ENCODE measurements at regions not wholly inside any gene's neighbourhood (a gene's known extent, or its start where the extent isn't known, plus 50 kb on each side); places are given as distances from the start of the nearest gene placed in this dataset.
A peak's percentile ranks its signal among the peaks of the same experiment; 100 is the strongest.

DNA sequence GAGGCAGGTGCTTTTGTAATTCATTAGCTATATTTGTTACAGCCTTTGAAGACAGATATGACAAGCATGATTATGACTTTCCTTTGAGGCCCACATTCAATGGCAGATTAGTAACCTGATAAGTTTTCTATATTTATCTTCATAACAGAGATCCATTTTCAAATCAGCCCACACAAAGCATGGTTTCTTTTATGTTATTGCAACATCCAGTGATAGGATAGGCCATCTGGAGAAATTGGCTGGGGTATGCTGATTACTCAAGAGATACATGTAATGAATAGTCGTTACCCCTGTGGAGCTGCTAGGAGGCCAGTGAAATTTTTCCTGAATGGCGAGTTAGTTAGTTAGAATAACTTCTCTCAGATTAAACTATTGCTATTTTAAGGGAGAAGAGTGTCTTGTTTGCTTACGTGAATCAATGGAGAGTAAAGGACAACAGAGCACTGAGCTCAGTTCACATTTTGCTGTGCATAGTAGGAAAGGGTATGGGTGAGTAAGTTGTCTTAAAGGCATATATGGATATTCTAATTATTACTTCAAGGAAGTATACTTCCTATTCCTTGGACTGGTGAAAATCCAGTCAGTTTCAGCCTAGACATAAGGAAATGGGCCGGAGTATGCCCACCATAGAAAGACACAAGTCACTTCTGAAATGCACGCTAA lies 79.2 kb upstream of the DKK2 start:
- TF ChIP-seq ZFX (IDR thresholded peaks at IDR 0.05; ENCODE audit: borderline replicate concordance) (no peak), CTCF (IDR thresholded peaks at IDR 0.05) (no peak)
- H3K27ac ChIP-seq, result no peak overlapping the region

DNA sequence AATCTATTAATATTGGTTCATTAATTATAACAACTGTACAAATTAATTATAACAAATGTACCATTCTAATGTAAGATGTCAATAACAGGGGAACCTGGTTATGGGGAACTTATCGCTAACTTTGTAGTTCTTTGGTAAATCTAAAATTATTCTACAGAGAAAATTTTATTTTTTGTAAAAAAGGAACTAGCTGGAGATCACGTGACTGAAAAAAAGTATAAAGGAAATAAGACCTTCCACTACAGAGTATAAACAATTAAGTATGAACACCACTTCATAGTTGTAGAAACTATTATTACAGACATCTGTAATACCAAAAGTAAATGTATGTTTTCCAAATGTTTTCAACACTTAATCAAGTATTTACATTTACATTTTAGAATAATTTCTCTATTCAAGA lies 77.9 kb upstream of the DKK2 start:
- no peak for TF ChIP-seq CTCF (IDR thresholded peaks at IDR 0.05)
- TF ChIP-seq ZFX (IDR thresholded peaks at IDR 0.05; ENCODE audit: borderline replicate concordance), result no peak
- H3K27ac ChIP-seq, result no peak overlapping the region

- TF ChIP-seq CTCF (IDR thresholded peaks at IDR 0.05) (no peak), ZFX (IDR thresholded peaks at IDR 0.05; ENCODE audit: borderline replicate concordance) (no peak)
- no peak overlapping the region for H3K27ac ChIP-seq
Observed at GRCh38 chr4:107098401-107098800, 62.3 kb upstream of the DKK2 start.

GRCh38 chr4:107094976-107095375 lies 58.9 kb upstream of the DKK2 start:
- TF ChIP-seq CTCF (IDR thresholded peaks at IDR 0.05), result no peak

GRCh38 chr4:107094332-107094731 lies 58.2 kb upstream of the DKK2 start:
- no peak overlapping the region for H3K27ac ChIP-seq
- no peak for TF ChIP-seq ZFX (IDR thresholded peaks at IDR 0.05; ENCODE audit: borderline replicate concordance)
- peak; percentile 51 for TF ChIP-seq CTCF (IDR thresholded peaks at IDR 0.05)

More at GRCh38 chr4:107094976-107095375, 58.9 kb upstream of the DKK2 start:
- no peak overlapping the region for H3K27ac ChIP-seq

Data from 22Rv1 (cell line).